ENCODE measurements at regions not wholly inside any gene's neighbourhood (a gene's known extent, or its start where the extent isn't known, plus 50 kb on each side); places are given as distances from the start of the nearest gene placed in this dataset.

DNA sequence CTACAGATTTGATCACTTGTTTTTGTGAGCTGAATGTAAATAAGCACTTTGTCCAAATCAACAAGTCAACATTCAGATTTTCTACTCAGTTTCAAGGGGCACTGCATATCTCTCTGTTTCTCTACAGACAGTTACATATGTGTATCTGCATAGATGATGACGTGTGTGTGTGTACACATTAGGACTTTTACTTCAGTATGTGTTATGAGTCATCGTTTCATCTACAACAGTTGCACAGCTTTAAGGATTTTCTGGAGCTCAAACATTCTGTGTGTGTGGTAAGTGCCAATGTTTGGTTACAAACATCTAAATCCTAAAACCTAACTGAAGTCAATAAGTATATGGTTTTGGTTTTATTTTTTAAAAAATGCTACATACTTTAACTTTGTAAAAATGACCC is 494.5 kb upstream of the PBX1 start:
- no peak for TF ChIP-seq ZBTB7A (IDR thresholded peaks at IDR 0.05; ENCODE audit: low read depth)
- TF ChIP-seq, protein P1, sequence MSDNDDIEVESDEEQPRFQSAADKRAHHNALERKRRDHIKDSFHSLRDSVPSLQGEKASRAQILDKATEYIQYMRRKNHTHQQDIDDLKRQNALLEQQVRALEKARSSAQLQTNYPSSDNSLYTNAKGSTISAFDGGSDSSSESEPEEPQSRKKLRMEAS (IDR thresholded peaks at IDR 0.05) = no peak
- no peak for TF ChIP-seq TAF1 (IDR thresholded peaks at IDR 0.05; ENCODE audit: low read depth)
- TF ChIP-seq EGR1 (IDR thresholded peaks at IDR 0.05) = no peak
- TF ChIP-seq REST (IDR thresholded peaks at IDR 0.05; ENCODE audit: low read depth) = no peak
- no peak for TF ChIP-seq TCF12 (IDR thresholded peaks at IDR 0.05; ENCODE audit: low read depth)

- TF ChIP-seq REST (IDR thresholded peaks at IDR 0.05; ENCODE audit: low read depth) = no peak
- TF ChIP-seq ZBTB7A (IDR thresholded peaks at IDR 0.05; ENCODE audit: low read depth) = no peak
- no peak for TF ChIP-seq EGR1 (IDR thresholded peaks at IDR 0.05)
- no peak for TF ChIP-seq EP300 (IDR thresholded peaks at IDR 0.05; ENCODE audit: borderline replicate concordance)
- TF ChIP-seq, protein P1 (IDR thresholded peaks at IDR 0.05) = no peak
- TF ChIP-seq FOXM1 (IDR thresholded peaks at IDR 0.05; ENCODE audit: borderline replicate concordance, low read depth) = no peak
Observed at GRCh38 chr1:164071288-164071687, 487.7 kb upstream of the PBX1 start.

DNA sequence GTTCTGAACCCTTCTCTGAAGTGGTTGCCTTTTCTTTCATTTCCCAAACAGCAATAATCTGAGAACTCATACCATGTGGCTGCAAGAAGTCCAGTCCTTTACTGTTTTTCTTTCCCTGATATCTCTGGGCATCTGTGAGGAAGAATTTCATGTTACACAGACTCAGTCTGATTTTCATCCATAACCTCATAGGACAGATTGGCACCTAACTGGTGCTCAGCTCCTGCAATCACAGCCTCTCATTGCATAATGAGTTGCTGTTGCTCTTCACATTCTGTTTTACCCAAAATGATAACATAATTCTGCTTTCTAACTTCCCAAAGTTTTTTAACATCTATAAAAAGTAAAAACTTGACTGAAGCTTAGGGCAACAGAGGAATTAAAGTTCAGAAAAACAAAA is 472.2 kb upstream of the PBX1 start:
- no peak for TF ChIP-seq ZBTB7A (IDR thresholded peaks at IDR 0.05; ENCODE audit: low read depth)
- no peak for TF ChIP-seq EGR1 (IDR thresholded peaks at IDR 0.05)

DNA sequence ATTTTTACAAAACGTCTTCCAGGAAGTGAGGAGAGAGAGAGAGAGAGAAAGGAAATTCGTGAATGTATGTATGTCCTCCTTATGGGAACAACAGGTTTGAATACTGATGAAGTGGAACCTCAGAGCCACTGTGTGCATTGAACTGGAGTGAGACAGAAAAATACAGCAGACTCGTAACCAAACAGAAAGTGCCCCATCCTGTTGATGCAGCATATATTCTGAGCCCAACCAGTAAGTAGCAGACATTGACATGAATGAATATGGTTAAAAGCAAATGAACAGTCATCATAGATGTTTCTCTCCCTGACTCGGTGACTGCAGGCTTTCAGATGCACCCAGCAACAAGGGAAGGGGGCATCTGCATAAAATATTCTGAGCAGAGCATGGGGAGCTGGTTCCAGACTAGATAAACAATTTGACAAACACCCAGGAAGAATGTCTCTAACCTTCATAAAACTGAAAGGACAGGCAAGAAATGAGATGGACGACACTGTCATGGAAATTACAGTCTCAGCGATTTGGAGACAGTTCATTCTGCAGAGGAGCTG is 471.0 kb upstream of the PBX1 start:
- TF ChIP-seq USF1 (IDR thresholded peaks at IDR 0.05) (no peak), EGR1 (IDR thresholded peaks at IDR 0.05) (no peak), CREB1 (IDR thresholded peaks at IDR 0.05; ENCODE audit: low read depth) (no peak), ZBTB7A (IDR thresholded peaks at IDR 0.05; ENCODE audit: low read depth) (no peak), TEAD4 (IDR thresholded peaks at IDR 0.05) (no peak), RAD21 (IDR thresholded peaks at IDR 0.05; ENCODE audit: low read depth) (no peak)
- TF ChIP-seq, protein P1 (IDR thresholded peaks at IDR 0.05) = no peak

DNA sequence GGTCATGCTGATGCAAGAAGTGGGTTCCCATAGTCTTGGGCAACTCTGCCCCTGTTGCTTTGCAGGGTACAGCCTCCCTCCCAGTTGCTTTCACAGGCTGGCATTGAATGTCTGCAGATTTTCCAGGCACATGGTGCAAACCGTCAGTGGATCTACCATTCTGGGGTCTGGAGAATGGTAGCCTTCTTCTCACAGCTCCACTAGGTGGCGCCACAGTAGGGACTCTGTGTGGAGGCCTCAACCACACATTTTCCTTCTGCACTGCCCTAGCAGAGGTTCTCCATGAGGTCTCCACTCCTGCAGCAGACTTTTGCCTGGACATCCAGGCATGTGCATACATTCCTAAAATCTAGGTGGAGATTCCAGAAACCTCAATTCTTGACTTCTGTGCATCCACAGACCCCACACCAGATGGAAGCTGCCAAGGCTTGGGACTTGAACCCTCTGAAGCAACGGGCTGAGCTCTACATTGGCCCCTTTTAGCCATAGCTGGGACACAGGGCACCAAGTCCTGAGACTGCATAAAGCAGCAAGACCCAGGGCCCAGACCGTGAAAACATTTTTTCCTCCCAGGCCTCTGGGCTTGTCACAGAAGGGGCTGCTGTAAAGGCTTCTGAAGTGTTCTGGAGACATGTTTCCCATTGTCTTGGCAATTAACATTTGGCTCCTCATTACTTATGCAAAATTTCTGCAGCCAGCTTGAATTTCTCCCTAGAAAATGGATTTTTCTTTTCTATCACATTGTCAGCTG is 466.2 kb upstream of the PBX1 start:
- TF ChIP-seq CREB1 (IDR thresholded peaks at IDR 0.05; ENCODE audit: low read depth) (no peak), RAD21 (IDR thresholded peaks at IDR 0.05; ENCODE audit: low read depth) (peak; percentile 39; the same call in 1 of the 2 replicates)

DNA sequence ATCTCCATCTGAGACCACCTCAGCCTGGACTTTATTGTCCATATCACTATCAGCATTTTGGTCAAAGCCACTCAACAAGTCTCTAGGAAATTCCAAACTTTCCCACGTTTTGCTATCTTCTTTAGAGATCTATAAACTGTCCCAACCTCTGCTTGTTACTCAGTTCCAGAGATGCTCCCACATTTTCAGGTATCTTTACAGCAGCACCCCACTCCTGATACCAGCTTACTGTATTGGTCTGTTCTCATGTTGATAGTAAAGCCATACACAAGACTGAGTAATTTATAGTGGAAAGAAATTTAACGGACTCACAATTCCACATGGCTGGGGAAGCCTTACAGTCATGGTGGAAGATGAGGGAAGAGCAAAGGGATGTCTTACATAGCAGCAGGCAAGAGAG is 465.4 kb upstream of the PBX1 start:
- TF ChIP-seq ZBTB7A (IDR thresholded peaks at IDR 0.05; ENCODE audit: low read depth) (no peak), FOXM1 (IDR thresholded peaks at IDR 0.05; ENCODE audit: borderline replicate concordance, low read depth) (no peak), TAF1 (IDR thresholded peaks at IDR 0.05; ENCODE audit: low read depth) (no peak), EP300 (IDR thresholded peaks at IDR 0.05; ENCODE audit: borderline replicate concordance) (no peak), TCF12 (IDR thresholded peaks at IDR 0.05; ENCODE audit: low read depth) (no peak), NFIC (IDR thresholded peaks at IDR 0.05) (no peak), RAD21 (IDR thresholded peaks at IDR 0.05; ENCODE audit: low read depth) (no peak), YY1 (IDR thresholded peaks at IDR 0.05; ENCODE audit: low read depth) (no peak), CREB1 (IDR thresholded peaks at IDR 0.05; ENCODE audit: low read depth) (no peak), REST (IDR thresholded peaks at IDR 0.05; ENCODE audit: low read depth) (no peak)
- TF ChIP-seq, protein P1 (IDR thresholded peaks at IDR 0.05) = no peak
